Liver (tissue), 3 donors: ENCODE measurements at regions not wholly inside any gene's neighbourhood (a gene's known extent, or its start where the extent isn't known, plus 50 kb on each side); places are given as distances from the start of the nearest gene placed in this dataset.

Source experiments
- ATF3 ChIP-seq: IDR thresholded peaks from 2 replicates; pipeline ENCODE4 v1.6.1; 2016; ENCODE audit warnings: antibody characterized with exemption
- CTCF ChIP-seq: fragments of 150-350 bp; IDR thresholded peaks from 2 replicates; pipeline ENCODE4 v1.5.1; 2017; ENCODE audit warnings: improper control_type of control experiment, low read depth, low read length; ENCODE audit not compliant: missing input control
- FOXA2 ChIP-seq: IDR thresholded peaks from 2 replicates; pipeline ENCODE4 v1.6.1; 2016; ENCODE audit warnings: antibody characterized with exemption
- GABPA ChIP-seq, 2 donors: IDR thresholded peaks in 1 of 2; conservative IDR thresholded peaks in 1 of 2; 2 replicates each; pipeline ENCODE4 v1.6.1; 2016; ENCODE audit warnings: antibody characterized with exemption in 2 of 2, mild to moderate bottlenecking in 1 of 2, moderate library complexity in 1 of 2
- HNF4G ChIP-seq: IDR thresholded peaks from 2 replicates; pipeline ENCODE4 v1.6.1; 2016; ENCODE audit warnings: antibody characterized with exemption
- MAX ChIP-seq: IDR thresholded peaks from 2 replicates; pipeline ENCODE4 v1.6.1; 2016; ENCODE audit warnings: antibody characterized with exemption
- NR2F2 ChIP-seq: IDR thresholded peaks from 2 replicates; pipeline ENCODE4 v1.6.1; 2016; ENCODE audit warnings: antibody characterized with exemption
- RAD21 ChIP-seq, 2 donors: IDR thresholded peaks; 2 replicates each; pipeline ENCODE4 v1.6.1; 2016; ENCODE audit warnings: antibody characterized with exemption in 2 of 2, mild to moderate bottlenecking in 2 of 2
- SP1 ChIP-seq: IDR thresholded peaks from 2 replicates; pipeline ENCODE4 v1.6.1; 2018; ENCODE audit warnings: antibody characterized with exemption, mild to moderate bottlenecking
- donor health status: healthy.
- donor health status: healthy.

- no peak for TF ChIP-seq CTCF
- TF ChIP-seq FOXA2: no peak
- no peak for TF ChIP-seq MAX
- no peak for TF ChIP-seq GABPA (IDR thresholded peaks at IDR 0.05 in 1 of 2, conservative IDR thresholded peaks at IDR 0.05 in 1 of 2)
- TF ChIP-seq ATF3: no peak
- no peak for TF ChIP-seq RAD21 (IDR thresholded peaks at IDR 0.05)
- TF ChIP-seq NR2F2: no peak
- TF ChIP-seq HNF4G: no peak
- TF ChIP-seq SP1: no peak
These were observed 2691.0 kb downstream of the PCDH7 start for GRCh38 chr4:33411182-33411581.
